CD4-positive, alpha-beta T cell treated with Interleukin-6 for 4 hours (primary cell): ENCODE measurements at regions not wholly inside any gene's neighbourhood (a gene's known extent, or its start where the extent isn't known, plus 50 kb on each side); places are given as distances from the start of the nearest gene placed in this dataset.

Experiments
- DNase-seq: peaks from one replicate; pipeline ENCODE4 v3.0.0-alpha.2; 2020; ENCODE audit warnings: mixed read lengths

GRCh38 chr3:159856590-159857104 is 132.0 kb upstream of the IL12A start:
- DNase-seq = no peak

- no peak for DNase-seq
Observed at GRCh38 chr3:159857840-159858239, 130.8 kb upstream of the IL12A start.

GRCh38 chr3:159858650-159859049 is 130.0 kb upstream of the IL12A start:
- DNase-seq = no peak

GRCh38 chr3:159859424-159859823 is 129.2 kb upstream of the IL12A start:
- no peak for DNase-seq

- no peak for DNase-seq
Observed at GRCh38 chr3:159859836-159860235, 128.8 kb upstream of the IL12A start.

- DNase-seq = no peak
Observed at GRCh38 chr3:159860269-159861116, 128.1 kb upstream of the IL12A start.

GRCh38 chr3:159861369-159861987 is 127.2 kb upstream of the IL12A start:
- no peak for DNase-seq

- DNase-seq = no peak
Observed at GRCh38 chr3:159865041-159865579, 123.5 kb upstream of the IL12A start.

- DNase-seq = no peak
Observed at GRCh38 chr3:159866201-159866746, 122.4 kb upstream of the IL12A start.

- DNase-seq = no peak
Observed at GRCh38 chr3:159867372-159867771, 121.3 kb upstream of the IL12A start.

GRCh38 chr3:159870723-159871122 is 117.9 kb upstream of the IL12A start:
- no peak for DNase-seq

- no peak for DNase-seq
Observed at GRCh38 chr3:159872374-159873109, 116.1 kb upstream of the IL12A start.

- DNase-seq = no peak
Observed at GRCh38 chr3:159875116-159875515, 113.5 kb upstream of the IL12A start.

- DNase-seq = no peak
Observed at GRCh38 chr3:159877924-159878323, 110.7 kb upstream of the IL12A start.

GRCh38 chr3:159879146-159879545 is 109.5 kb upstream of the IL12A start:
- no peak for DNase-seq

GRCh38 chr3:159879598-159879997 is 109.0 kb upstream of the IL12A start:
- DNase-seq = no peak

- no peak for DNase-seq
Observed at GRCh38 chr3:159881208-159881607, 107.4 kb upstream of the IL12A start.

GRCh38 chr3:159881828-159882309 is 106.8 kb upstream of the IL12A start:
- DNase-seq = no peak

GRCh38 chr3:159882367-159882766 is 106.3 kb upstream of the IL12A start:
- DNase-seq = no peak

GRCh38 chr3:159882790-159883779 is 105.5 kb upstream of the IL12A start:
- no peak for DNase-seq

GRCh38 chr3:159884661-159885402 is 103.8 kb upstream of the IL12A start:
- DNase-seq = no peak
